Activated T-helper 1 cell treated with anti-CD3 and anti-CD28 coated beads, Interleukin-12 subunit alpha, Interleukin-12 subunit beta, Interleukin-2, Interleukin-4 antibody, amounts not matched to agents 30 ng/mL and 10 ng/mL and 1 ng/mL, durations not matched to agents 14 hours and 24 hours and 36 hours (primary cell): ENCODE measurements at regions not wholly inside any gene's neighbourhood (a gene's known extent, or its start where the extent isn't known, plus 50 kb on each side); places are given as distances from the start of the nearest gene placed in this dataset.

Experiments used
- DNase-seq: peaks from one replicate; pipeline ENCODE4 v3.0.0; 2021; ENCODE audit warnings: low spot score
- H3K27ac Mint-ChIP-seq: one replicate; pipeline ENCODE4 v1.8.0; 2021; ENCODE audit warnings: mild to moderate bottlenecking, mixed read lengths
- H3K27me3 Mint-ChIP-seq: one replicate; pipeline ENCODE4 v1.8.0; 2022; ENCODE audit warnings: mild to moderate bottlenecking, moderate library complexity, mixed read lengths; ENCODE audit not compliant: insufficient read depth
- H3K36me3 Mint-ChIP-seq: one replicate; pipeline ENCODE4 v1.8.0; 2021; ENCODE audit warnings: low read depth, mixed read lengths
- H3K4me1 Mint-ChIP-seq: one replicate; pipeline ENCODE4 v1.8.0; 2021; ENCODE audit warnings: low read depth, mixed read lengths
- H3K4me3 Mint-ChIP-seq: one replicate; pipeline ENCODE4 v1.8.0; 2021; ENCODE audit warnings: mild to moderate bottlenecking, moderate library complexity, mixed read lengths
- H3K9me3 Mint-ChIP-seq: one replicate; pipeline ENCODE4 v1.8.0; 2021; ENCODE audit warnings: mixed read lengths
- intact Hi-C: fragments of 100-400 bp; cut with micrococcal nuclease; formaldehyde crosslinking; loops from one replicate; pipeline ENCODE4 v1.15.1; 2024

GRCh38 chr17:36701429-36702099, 100.2 kb downstream of the MRM1 start:
- H3K36me3 Mint-ChIP-seq, result no peaks in the 10 kb centered on the region
- no peaks in the 10 kb centered on the region for H3K4me1 Mint-ChIP-seq
- H3K27me3 Mint-ChIP-seq, result peaks cover 45% of the 10 kb centered on the region
- H3K27ac Mint-ChIP-seq, result no peak overlapping the region
- H3K9me3 Mint-ChIP-seq, result no peaks in the 10 kb centered on the region
- DNase-seq, result no peak
- H3K4me3 Mint-ChIP-seq, result no peak overlapping the region
- intact Hi-C loops, result no loop called here

GRCh38 chr17:36702636-36703035, 101.3 kb downstream of the MRM1 start:
- Mint-ChIP-seq H3K36me3 (no peaks in the 10 kb centered on the region), H3K4me1 (no peaks in the 10 kb centered on the region), H3K27me3 (peaks cover 41% of the 10 kb centered on the region), H3K9me3 (no peaks in the 10 kb centered on the region), H3K27ac (no peak overlapping the region), H3K4me3 (no peak overlapping the region)
- no peak for DNase-seq
- intact Hi-C loops, result no loop called here

DNA sequence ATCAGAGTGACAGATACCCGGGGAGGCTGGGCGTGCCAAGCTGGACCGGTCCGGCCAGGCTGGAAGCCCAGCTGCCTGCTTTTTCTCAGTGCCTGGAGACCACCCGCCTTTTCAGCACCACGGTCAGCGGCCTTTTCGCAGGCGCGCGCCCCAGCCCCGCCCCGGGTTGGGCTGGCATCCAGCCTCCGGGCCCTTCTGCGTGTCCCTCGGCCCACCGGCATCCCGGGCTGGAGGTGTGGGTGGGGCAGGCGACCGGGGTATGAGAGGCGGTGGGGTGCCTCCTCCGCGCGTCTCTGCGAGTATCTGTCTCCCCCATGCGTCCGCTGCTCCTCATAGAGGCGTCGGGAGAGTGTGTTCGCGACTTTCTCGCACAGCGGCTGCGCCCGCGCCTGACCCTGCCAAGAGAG, 102.5 kb downstream of the MRM1 start:
- H3K36me3 Mint-ChIP-seq, result no peaks in the 10 kb centered on the region
- H3K4me1 Mint-ChIP-seq, result no peaks in the 10 kb centered on the region
- peak; percentile 48 for DNase-seq
- intact Hi-C loops, result no loop called here
- no peaks in the 10 kb centered on the region for H3K9me3 Mint-ChIP-seq
- H3K27me3 Mint-ChIP-seq, result peaks cover 35% of the 10 kb centered on the region
- H3K27ac Mint-ChIP-seq, result no peak overlapping the region
- H3K4me3 Mint-ChIP-seq, result no peak overlapping the region

- H3K4me3 Mint-ChIP-seq, result no peak overlapping the region
- DNase-seq, result no peak
- H3K4me1 Mint-ChIP-seq, result no peaks in the 10 kb centered on the region
- H3K27me3 Mint-ChIP-seq, result peaks cover 40% of the 10 kb centered on the region
- no peaks in the 10 kb centered on the region for H3K9me3 Mint-ChIP-seq
- no peaks in the 10 kb centered on the region for H3K36me3 Mint-ChIP-seq
- intact Hi-C loops, result loop anchor here (5.0 kb wide), 1 partner anchor 227 kb away; no protein-coding TSS in a partner anchor
- H3K27ac Mint-ChIP-seq, result no peak overlapping the region
Observed at GRCh38 chr17:36705283-36705795, 104.0 kb downstream of the MRM1 start.

- intact Hi-C loops, result loop anchor here (1.0 to 5.0 kb wide), 3 partner anchors 49 to 226 kb away; no protein-coding TSS in a partner anchor
- H3K36me3 Mint-ChIP-seq, result no peaks in the 10 kb centered on the region
- no peaks in the 10 kb centered on the region for H3K4me1 Mint-ChIP-seq
- no peak overlapping the region for H3K4me3 Mint-ChIP-seq
- DNase-seq, result peak; percentile 16
- H3K9me3 Mint-ChIP-seq, result no peaks in the 10 kb centered on the region
- H3K27me3 Mint-ChIP-seq, result peaks cover 40% of the 10 kb centered on the region
- no peak overlapping the region for H3K27ac Mint-ChIP-seq
Observed at GRCh38 chr17:36705874-36706731, 104.7 kb downstream of the MRM1 start.

- intact Hi-C loops, result loop anchor here (5.0 kb wide), 1 partner anchor 224 kb away; no protein-coding TSS in a partner anchor
- no peak overlapping the region for H3K4me3 Mint-ChIP-seq
- no peaks in the 10 kb centered on the region for H3K36me3 Mint-ChIP-seq
- no peaks in the 10 kb centered on the region for H3K4me1 Mint-ChIP-seq
- H3K27ac Mint-ChIP-seq, result no peak overlapping the region
- H3K9me3 Mint-ChIP-seq, result no peaks in the 10 kb centered on the region
- DNase-seq, result no peak
- H3K27me3 Mint-ChIP-seq, result peaks cover 33% of the 10 kb centered on the region
Observed at GRCh38 chr17:36707904-36708303, 106.5 kb downstream of the MRM1 start.

- H3K4me3 Mint-ChIP-seq, result no peak overlapping the region
- intact Hi-C loops, result no loop called here
- no peaks in the 10 kb centered on the region for H3K9me3 Mint-ChIP-seq
- H3K27ac Mint-ChIP-seq, result no peak overlapping the region
- H3K36me3 Mint-ChIP-seq, result peaks cover 1% of the 10 kb centered on the region
- H3K4me1 Mint-ChIP-seq, result no peaks in the 10 kb centered on the region
- peaks cover 26% of the 10 kb centered on the region for H3K27me3 Mint-ChIP-seq
- DNase-seq, result no peak
Observed at GRCh38 chr17:36714789-36715188, 113.4 kb downstream of the MRM1 start.

DNA sequence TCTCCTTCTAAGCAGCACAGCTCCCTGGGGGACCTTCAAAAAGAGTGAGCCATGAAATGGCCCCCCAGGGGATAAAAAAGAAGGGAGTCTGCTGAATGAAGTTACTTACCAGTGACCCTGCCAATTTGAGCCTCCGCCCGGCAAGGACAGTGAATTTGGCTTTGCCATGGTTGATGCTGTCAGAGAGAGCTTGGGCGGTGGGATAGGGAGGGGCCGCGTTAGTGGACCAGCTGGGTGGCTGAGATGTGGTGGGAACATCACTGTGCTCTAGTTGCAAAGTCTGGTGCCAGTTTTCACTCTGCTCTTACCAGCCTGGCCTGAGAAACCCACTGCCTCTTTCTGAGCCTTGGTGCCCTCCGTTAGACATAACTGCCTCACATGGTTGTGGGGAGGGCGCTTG, 114.6 kb downstream of the MRM1 start:
- Mint-ChIP-seq H3K4me1 (no peaks in the 10 kb centered on the region), H3K4me3 (no peak overlapping the region), H3K9me3 (no peaks in the 10 kb centered on the region), H3K27ac (no peak overlapping the region), H3K27me3 (peaks cover 22% of the 10 kb centered on the region), H3K36me3 (peaks cover 1% of the 10 kb centered on the region)
- no peak for DNase-seq
- intact Hi-C loops, result no loop called here

DNA sequence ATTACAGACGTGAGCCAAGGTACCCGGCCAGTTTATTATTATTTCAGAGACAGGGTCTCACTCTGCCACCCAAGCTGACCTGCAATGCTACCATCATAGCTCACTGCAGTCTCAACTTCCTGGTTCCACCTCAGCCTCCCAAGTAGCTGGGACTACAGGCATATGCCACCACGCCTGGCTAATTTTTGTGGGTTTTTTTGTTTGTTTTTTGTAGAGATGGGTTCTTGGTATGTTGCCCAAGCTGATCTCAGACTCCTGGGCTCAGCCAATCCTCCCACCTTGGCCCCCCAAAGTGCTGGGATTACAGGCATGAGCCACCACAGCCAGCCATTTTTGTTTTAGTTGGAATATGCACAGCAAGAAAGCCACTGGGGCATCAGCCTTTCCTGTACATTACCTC, 115.7 kb downstream of the MRM1 start:
- Mint-ChIP-seq H3K4me3 (no peak overlapping the region), H3K36me3 (peaks cover 4% of the 10 kb centered on the region), H3K4me1 (peaks cover 10% of the 10 kb centered on the region), H3K9me3 (no peaks in the 10 kb centered on the region), H3K27ac (no peak overlapping the region), H3K27me3 (peaks cover 19% of the 10 kb centered on the region)
- intact Hi-C loops, result no loop called here
- no peak for DNase-seq

DNA sequence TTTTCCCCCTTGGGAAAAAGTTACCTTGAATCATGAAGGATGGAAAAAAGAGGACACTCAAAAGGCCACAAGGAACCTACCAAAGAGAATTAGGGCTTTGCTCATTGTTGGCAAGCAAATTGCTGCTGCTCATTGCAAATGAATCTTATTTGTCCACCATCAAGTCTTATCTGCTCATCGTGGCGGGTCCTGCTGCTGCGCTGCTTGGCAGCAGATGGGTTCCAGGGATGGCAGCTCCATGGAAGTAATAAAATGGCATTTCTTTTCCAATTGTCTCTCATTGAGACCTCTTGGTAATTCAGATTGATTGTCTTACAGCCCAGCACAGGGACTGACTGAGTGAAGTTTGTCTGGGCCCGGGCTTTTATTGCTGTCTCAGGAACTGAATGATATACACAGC, 118.7 kb downstream of the MRM1 start:
- H3K36me3 Mint-ChIP-seq, result peaks cover 5% of the 10 kb centered on the region

GRCh38 chr17:36721560-36722120, 120.3 kb downstream of the MRM1 start:
- H3K9me3 Mint-ChIP-seq, result no peaks in the 10 kb centered on the region
- peak overlapping the region; percentile 95 for H3K27ac Mint-ChIP-seq
- peaks cover 10% of the 10 kb centered on the region for H3K36me3 Mint-ChIP-seq
- H3K27me3 Mint-ChIP-seq, result peaks cover 5% of the 10 kb centered on the region
- peaks cover 51% of the 10 kb centered on the region for H3K4me1 Mint-ChIP-seq
- peak overlapping the region; percentile 76 for H3K4me3 Mint-ChIP-seq
- intact Hi-C loops, result loop anchor here (1.0 to 5.0 kb wide), 4 partner anchors 47 to 834 kb away; partner anchors contain the start of gene AATF
- DNase-seq, result no peak

More for the DNA sequence above, 118.7 kb downstream of the MRM1 start:
- DNase-seq, result no peak
- H3K27me3 Mint-ChIP-seq, result peaks cover 5% of the 10 kb centered on the region
- H3K4me3 Mint-ChIP-seq, result no peak overlapping the region
- H3K4me1 Mint-ChIP-seq, result peaks cover 37% of the 10 kb centered on the region
- H3K27ac Mint-ChIP-seq, result no peak overlapping the region
- intact Hi-C loops, result loop anchor here (5.0 kb wide), 2 partner anchors 173 to 833 kb away; no protein-coding TSS in a partner anchor
- H3K9me3 Mint-ChIP-seq, result no peaks in the 10 kb centered on the region

DNA sequence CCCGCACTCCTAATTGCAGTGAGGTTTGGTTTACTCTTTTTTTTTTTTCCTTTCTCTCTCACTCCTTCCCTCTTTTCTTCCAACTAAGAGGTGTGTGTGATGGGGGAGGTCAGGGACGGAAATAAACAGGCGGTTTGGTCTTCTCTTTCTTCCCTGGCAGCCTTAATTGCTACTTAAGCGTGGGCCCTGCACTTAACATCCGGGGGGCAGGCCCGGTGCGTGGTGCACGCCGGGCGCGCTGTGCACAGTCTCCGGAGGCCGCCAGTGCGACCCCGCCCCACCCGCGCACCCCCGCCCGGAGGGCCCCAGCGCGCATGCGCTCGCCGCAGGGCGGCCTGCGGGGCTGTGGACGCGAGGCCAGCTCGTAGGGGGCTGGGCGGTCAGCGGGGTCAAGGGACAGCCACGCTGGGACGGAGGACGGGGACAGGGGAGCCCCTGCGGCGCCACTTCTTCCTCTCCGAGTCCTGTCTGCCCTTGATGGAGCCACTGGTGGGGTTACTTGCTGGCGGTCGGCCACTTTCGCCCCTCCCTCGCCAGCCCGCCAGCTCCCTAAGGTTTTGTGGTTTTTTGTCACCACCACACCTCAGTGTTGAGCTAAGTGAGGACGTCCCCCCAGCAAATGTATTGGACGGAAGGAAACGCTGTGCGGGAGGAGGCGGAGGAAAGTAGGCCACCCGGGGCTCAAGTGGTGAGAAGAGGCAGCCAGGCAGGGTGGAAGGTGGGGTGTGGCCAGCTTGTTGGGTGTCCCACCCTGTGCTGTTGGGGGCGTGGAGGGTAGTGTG, 120.9 kb downstream of the MRM1 start:
- H3K4me3 Mint-ChIP-seq, result peak overlapping the region; percentile 79
- H3K36me3 Mint-ChIP-seq, result peaks cover 11% of the 10 kb centered on the region
- H3K4me1 Mint-ChIP-seq, result peaks cover 56% of the 10 kb centered on the region
- no peaks in the 10 kb centered on the region for H3K9me3 Mint-ChIP-seq
- DNase-seq, result peak; percentile 83
- H3K27ac Mint-ChIP-seq, result peak overlapping the region; percentile 95
- H3K27me3 Mint-ChIP-seq, result peaks cover 5% of the 10 kb centered on the region
- intact Hi-C loops, result loop anchor here (1.0 to 5.0 kb wide), 4 partner anchors 48 to 835 kb away; partner anchors contain the start of gene AATF
